Dermis microvascular lymphatic vessel endothelial cell (primary cell): ENCODE measurements at regions not wholly inside any gene's neighbourhood (a gene's known extent, or its start where the extent isn't known, plus 50 kb on each side); places are given as distances from the start of the nearest gene placed in this dataset.

ENCODE experiments used
- DNase-seq, 2 donors: peaks; one replicate each; pipeline versions ENCODE4 v3.0.0 to v3.0.0-alpha.2; 2010; ENCODE audit warnings: low read depth in 2 of 2

GRCh38 chr15:70406617-70407335 is 309.1 kb upstream of the TLE3 start:
- no peak for DNase-seq

- DNase-seq, result no peak
Observed at GRCh38 chr15:70401709-70402108, 304.0 kb upstream of the TLE3 start.

- no peak for DNase-seq
Observed at GRCh38 chr15:70400766-70401541, 303.2 kb upstream of the TLE3 start.

GRCh38 chr15:70399204-70399603 is 301.5 kb upstream of the TLE3 start:
- DNase-seq, result no peak

GRCh38 chr15:70398694-70399093 is 301.0 kb upstream of the TLE3 start:
- DNase-seq, result no peak

GRCh38 chr15:70396807-70397206 is 299.1 kb upstream of the TLE3 start:
- DNase-seq, result no peak

- no peak for DNase-seq
Observed at GRCh38 chr15:70395164-70395563, 297.4 kb upstream of the TLE3 start.

- DNase-seq, result no peak
Observed at GRCh38 chr15:70390723-70391122, 293.0 kb upstream of the TLE3 start.

- DNase-seq, result no peak
Observed at GRCh38 chr15:70387993-70388392, 290.3 kb upstream of the TLE3 start.

GRCh38 chr15:70387081-70387480 is 289.4 kb upstream of the TLE3 start:
- no peak for DNase-seq

GRCh38 chr15:70385711-70386110 is 288.0 kb upstream of the TLE3 start:
- DNase-seq, result no peak

- DNase-seq, result no peak
Observed at GRCh38 chr15:70385052-70385451, 287.3 kb upstream of the TLE3 start.

- DNase-seq, result no peak
Observed at GRCh38 chr15:70383856-70384255, 286.1 kb upstream of the TLE3 start.

- no peak for DNase-seq
Observed at GRCh38 chr15:70382762-70383458, 285.2 kb upstream of the TLE3 start.

GRCh38 chr15:70382009-70382749 is 284.5 kb upstream of the TLE3 start:
- no peak for DNase-seq

GRCh38 chr15:70379938-70380883 is 282.5 kb upstream of the TLE3 start:
- no peak for DNase-seq

- no peak for DNase-seq
Observed at GRCh38 chr15:70379134-70379533, 281.4 kb upstream of the TLE3 start.

- no peak for DNase-seq
Observed at GRCh38 chr15:70378126-70379031, 280.7 kb upstream of the TLE3 start.

GRCh38 chr15:70376929-70377691 is 279.4 kb upstream of the TLE3 start:
- peak in 1 of 2 donors; percentile 9 for DNase-seq
